ENCODE measurements at regions not wholly inside any gene's neighbourhood (a gene's known extent, or its start where the extent isn't known, plus 50 kb on each side); places are given as distances from the start of the nearest gene placed in this dataset.
A peak's percentile ranks its signal among the peaks of the same experiment; 100 is the strongest.

GRCh38 chr16:86927699-86928098 is 349.4 kb downstream of the FOXL1 start:
- H3K27me3 ChIP-seq (ENCODE audit: insufficient read depth, low read length) = peaks cover 15% of the 10 kb centered on the region
- H3K4me3 Mint-ChIP-seq = peak overlapping the region in 1 of 8 donors; percentile 18
- no peaks in the 10 kb centered on the region for H3K36me3 ChIP-seq (ENCODE audit: insufficient read depth, low read length)
- H3K27me3 Mint-ChIP-seq = peaks cover 36 to 45% of the 10 kb centered on the region in 2 donors
- peaks cover 0 to 5% (median under 1%) of the 10 kb centered on the region in 8 donors for H3K9me3 Mint-ChIP-seq
- CTCF ChIA-PET (ENCODE audit: partially characterized antibody) = no interaction called here
- H3K36me3 Mint-ChIP-seq = no peaks in the 10 kb centered on the region
- intact Hi-C loops (cut with micrococcal nuclease) = no loop called here
- DNase-seq = no peak
- no peaks in the 10 kb centered on the region for H3K4me1 Mint-ChIP-seq
- H3K4me1 ChIP-seq (ENCODE audit: insufficient read depth, low read length) = no peaks in the 10 kb centered on the region
- H3K4me3 ChIP-seq (ENCODE audit: low read length in 2 of 2) = no peak overlapping the region
- H3K9me3 ChIP-seq (ENCODE audit: control insufficient read depth in 1 of 2, low read length in 2 of 2) = no peaks in the 10 kb centered on the region
- no peak overlapping the region for H3K27ac ChIP-seq (ENCODE audit: low read depth, low read length)
- H3K27ac Mint-ChIP-seq = no peak overlapping the region
- POLR2A ChIA-PET (ENCODE audit: partially characterized antibody) = no interaction called here

- peaks cover 31 to 42% of the 10 kb centered on the region in 2 donors for H3K27me3 Mint-ChIP-seq
- CTCF ChIA-PET (ENCODE audit: partially characterized antibody) = no interaction called here
- H3K4me1 Mint-ChIP-seq = no peaks in the 10 kb centered on the region
- peaks cover 15% of the 10 kb centered on the region for H3K27me3 ChIP-seq (ENCODE audit: insufficient read depth, low read length)
- H3K9me3 Mint-ChIP-seq = peaks cover 0 to 7% (median 0%) of the 10 kb centered on the region in 8 donors
- intact Hi-C loops (cut with micrococcal nuclease) = no loop called here
- no peak overlapping the region for H3K4me3 ChIP-seq (ENCODE audit: low read length in 2 of 2)
- DNase-seq = no peak
- no peaks in the 10 kb centered on the region for H3K36me3 ChIP-seq (ENCODE audit: insufficient read depth, low read length)
- H3K9me3 ChIP-seq (ENCODE audit: control insufficient read depth in 1 of 2, low read length in 2 of 2) = no peaks in the 10 kb centered on the region
- POLR2A ChIA-PET (ENCODE audit: partially characterized antibody) = no interaction called here
- no peak overlapping the region for H3K4me3 Mint-ChIP-seq
- H3K27ac Mint-ChIP-seq = no peak overlapping the region
- no peaks in the 10 kb centered on the region for H3K4me1 ChIP-seq (ENCODE audit: insufficient read depth, low read length)
- H3K36me3 Mint-ChIP-seq = no peaks in the 10 kb centered on the region
- H3K27ac ChIP-seq (ENCODE audit: low read depth, low read length) = no peak overlapping the region
These were observed 350.2 kb downstream of the FOXL1 start for GRCh38 chr16:86928523-86929011.

GRCh38 chr16:86929057-86929871 is 350.9 kb downstream of the FOXL1 start:
- ChIA-PET POLR2A (ENCODE audit: partially characterized antibody) (no interaction called here), CTCF (ENCODE audit: partially characterized antibody) (no interaction called here)
- H3K27me3 ChIP-seq (ENCODE audit: insufficient read depth, low read length) = peaks cover 15% of the 10 kb centered on the region
- H3K4me1 ChIP-seq (ENCODE audit: insufficient read depth, low read length) = no peaks in the 10 kb centered on the region
- no peak overlapping the region for H3K27ac ChIP-seq (ENCODE audit: low read depth, low read length)
- Mint-ChIP-seq H3K27ac (no peak overlapping the region), H3K36me3 (no peaks in the 10 kb centered on the region), H3K4me3 (no peak overlapping the region), H3K9me3 (peaks cover 0 to 8% (median 0%) of the 10 kb centered on the region in 8 donors), H3K4me1 (no peaks in the 10 kb centered on the region), H3K27me3 (peaks cover 30 to 35% of the 10 kb centered on the region in 2 donors)
- H3K9me3 ChIP-seq (ENCODE audit: control insufficient read depth in 1 of 2, low read length in 2 of 2) = no peaks in the 10 kb centered on the region
- H3K36me3 ChIP-seq (ENCODE audit: insufficient read depth, low read length) = no peaks in the 10 kb centered on the region
- intact Hi-C loops (cut with micrococcal nuclease) = no loop called here
- DNase-seq = no peak
- no peak overlapping the region for H3K4me3 ChIP-seq (ENCODE audit: low read length in 2 of 2)

GRCh38 chr16:86930001-86930400 is 351.7 kb downstream of the FOXL1 start:
- Mint-ChIP-seq H3K36me3 (no peaks in the 10 kb centered on the region), H3K4me1 (no peaks in the 10 kb centered on the region), H3K9me3 (peaks cover 0 to 8% (median 0%) of the 10 kb centered on the region in 8 donors), H3K27ac (no peak overlapping the region), H3K4me3 (no peak overlapping the region), H3K27me3 (peaks cover 28 to 32% of the 10 kb centered on the region in 2 donors)
- Histone ChIP-seq H3K27ac (ENCODE audit: low read depth, low read length) (no peak overlapping the region), H3K4me1 (ENCODE audit: insufficient read depth, low read length) (no peaks in the 10 kb centered on the region), H3K9me3 (ENCODE audit: control insufficient read depth in 1 of 2, low read length in 2 of 2) (no peaks in the 10 kb centered on the region), H3K4me3 (ENCODE audit: low read length in 2 of 2) (no peak overlapping the region), H3K27me3 (ENCODE audit: insufficient read depth, low read length) (peaks cover 18% of the 10 kb centered on the region), H3K36me3 (ENCODE audit: insufficient read depth, low read length) (no peaks in the 10 kb centered on the region)
- intact Hi-C loops (cut with micrococcal nuclease) = no loop called here
- no peak for DNase-seq
- POLR2A ChIA-PET (ENCODE audit: partially characterized antibody) = no interaction called here
- CTCF ChIA-PET (ENCODE audit: partially characterized antibody) = no interaction called here

GRCh38 chr16:86930663-86931373 is 352.5 kb downstream of the FOXL1 start:
- Histone ChIP-seq H3K9me3 (ENCODE audit: control insufficient read depth in 1 of 2, low read length in 2 of 2) (no peaks in the 10 kb centered on the region), H3K36me3 (ENCODE audit: insufficient read depth, low read length) (no peaks in the 10 kb centered on the region), H3K4me3 (ENCODE audit: low read length in 2 of 2) (no peak overlapping the region), H3K27ac (ENCODE audit: low read depth, low read length) (no peak overlapping the region), H3K4me1 (ENCODE audit: insufficient read depth, low read length) (no peaks in the 10 kb centered on the region), H3K27me3 (ENCODE audit: insufficient read depth, low read length) (peaks cover 18% of the 10 kb centered on the region)
- Mint-ChIP-seq H3K27ac (no peak overlapping the region), H3K27me3 (peaks cover 35 to 36% of the 10 kb centered on the region in 2 donors), H3K9me3 (peaks cover 0 to 8% (median 0%) of the 10 kb centered on the region in 8 donors), H3K4me1 (peaks cover 0 to 2% (median 0%) of the 10 kb centered on the region in 4 donors), H3K36me3 (no peaks in the 10 kb centered on the region), H3K4me3 (no peak overlapping the region)
- no peak for DNase-seq
- POLR2A ChIA-PET (ENCODE audit: partially characterized antibody) = no interaction called here
- intact Hi-C loops (cut with micrococcal nuclease) = no loop called here
- CTCF ChIA-PET (ENCODE audit: partially characterized antibody) = no interaction called here

- Histone ChIP-seq H3K27ac (ENCODE audit: low read depth, low read length) (no peak overlapping the region), H3K36me3 (ENCODE audit: insufficient read depth, low read length) (no peaks in the 10 kb centered on the region), H3K4me3 (ENCODE audit: low read length in 2 of 2) (no peak overlapping the region), H3K4me1 (ENCODE audit: insufficient read depth, low read length) (no peaks in the 10 kb centered on the region), H3K27me3 (ENCODE audit: insufficient read depth, low read length) (peaks cover 18% of the 10 kb centered on the region), H3K9me3 (ENCODE audit: control insufficient read depth in 1 of 2, low read length in 2 of 2) (no peaks in the 10 kb centered on the region)
- ChIA-PET POLR2A (ENCODE audit: partially characterized antibody) (no interaction called here), CTCF (ENCODE audit: partially characterized antibody) (no interaction called here)
- Mint-ChIP-seq H3K36me3 (no peaks in the 10 kb centered on the region), H3K4me1 (peaks cover 0 to 2% (median 0%) of the 10 kb centered on the region in 4 donors), H3K9me3 (peaks cover 0 to 8% (median 0%) of the 10 kb centered on the region in 8 donors), H3K27me3 (peaks cover 35 to 39% of the 10 kb centered on the region in 2 donors), H3K4me3 (no peak overlapping the region), H3K27ac (no peak overlapping the region)
- DNase-seq = no peak
- intact Hi-C loops (cut with micrococcal nuclease) = no loop called here
These were observed 353.1 kb downstream of the FOXL1 start for GRCh38 chr16:86931410-86931941.

Measured in CD4-positive, alpha-beta memory T cell (primary cell).